Liver (tissue), 8 donors: ENCODE measurements at regions not wholly inside any gene's neighbourhood (a gene's known extent, or its start where the extent isn't known, plus 50 kb on each side); places are given as distances from the start of the nearest gene placed in this dataset.

Experiments
- DNase-seq: peaks from one replicate; pipeline ENCODE4 v3.0.0-alpha.2; 2017; ENCODE audit warnings: low spot score
- H3K27ac ChIP-seq, 2 donors: one replicate each; pipeline ENCODE4 v1.7.0; 2013; ENCODE audit warnings: inconsistent platforms in 2 of 2, low read length in 2 of 2, control low read depth in 1 of 2, low read depth in 1 of 2, mild to moderate bottlenecking in 1 of 2
- H3K27me3 ChIP-seq, 4 donors: one replicate each; pipeline versions ENCODE4 v1.6.1 to v1.7.0; 2013; ENCODE audit warnings: low read length in 3 of 4, inconsistent platforms in 1 of 4, mild to moderate bottlenecking in 1 of 4, moderate library complexity in 1 of 4; ENCODE audit not compliant: control insufficient read depth in 4 of 4, insufficient read depth in 4 of 4
- H3K36me3 ChIP-seq, 4 donors: one replicate each; pipeline versions ENCODE4 v1.6.1 to v1.7.0; 2013; ENCODE audit warnings: low read length in 3 of 4, mild to moderate bottlenecking in 3 of 4, low read depth in 1 of 4, moderate library complexity in 1 of 4; ENCODE audit not compliant: control insufficient read depth in 4 of 4, insufficient read depth in 3 of 4
- H3K4me1 ChIP-seq, 4 donors: one replicate each; pipeline versions ENCODE4 v1.6.1 to v1.7.0; 2013; ENCODE audit warnings: low read length in 3 of 4, mild to moderate bottlenecking in 3 of 4, moderate library complexity in 1 of 4; ENCODE audit not compliant: control insufficient read depth in 4 of 4, insufficient read depth in 4 of 4
- H3K4me3 ChIP-seq, 3 donors: one replicate each; pipeline versions ENCODE4 v1.6.1 to v1.7.0; 2013; ENCODE audit warnings: low read length in 3 of 3, control low read depth in 1 of 3, low read depth in 1 of 3, mild to moderate bottlenecking in 1 of 3
- H3K9ac ChIP-seq, 2 donors: one replicate each; pipeline ENCODE4 v1.7.0; 2013; ENCODE audit warnings: low read length in 2 of 2, mild to moderate bottlenecking in 2 of 2, moderate library complexity in 2 of 2, control low read depth in 1 of 2, low read depth in 1 of 2
- H3K9me3 ChIP-seq, 4 donors: one replicate each; pipeline versions ENCODE4 v1.6.1 to v1.7.0; 2013; ENCODE audit warnings: low read length in 3 of 4; ENCODE audit not compliant: control insufficient read depth in 4 of 4
- ATF3 ChIP-seq: IDR thresholded peaks from 2 replicates; pipeline ENCODE4 v1.6.1; 2016; ENCODE audit warnings: antibody characterized with exemption
- CTCF ChIP-seq: fragments of 150-350 bp; IDR thresholded peaks from 2 replicates; pipeline ENCODE4 v1.5.1; 2017; ENCODE audit warnings: improper control_type of control experiment, low read depth, low read length; ENCODE audit not compliant: missing input control
- EGR1 ChIP-seq, 2 donors: IDR thresholded peaks; 2 replicates each; pipeline ENCODE4 v1.6.1; 2016 to 2018; ENCODE audit warnings: antibody characterized with exemption in 2 of 2, low read depth in 2 of 2
- FOXA2 ChIP-seq: IDR thresholded peaks from 2 replicates; pipeline ENCODE4 v1.6.1; 2016; ENCODE audit warnings: antibody characterized with exemption
- GABPA ChIP-seq, 2 donors: IDR thresholded peaks in 1 of 2; conservative IDR thresholded peaks in 1 of 2; 2 replicates each; pipeline ENCODE4 v1.6.1; 2016; ENCODE audit warnings: antibody characterized with exemption in 2 of 2, mild to moderate bottlenecking in 1 of 2, moderate library complexity in 1 of 2
- HNF4A ChIP-seq, 2 donors: conservative IDR thresholded peaks; 2 replicates each; pipeline ENCODE4 v1.6.1; 2016; ENCODE audit warnings: antibody characterized with exemption in 2 of 2, mild to moderate bottlenecking in 2 of 2
- JUND ChIP-seq, 2 donors: IDR thresholded peaks; 2 replicates each; pipeline ENCODE4 v1.6.1; 2016; ENCODE audit warnings: antibody characterized with exemption in 2 of 2
- MAX ChIP-seq: IDR thresholded peaks from 2 replicates; pipeline ENCODE4 v1.6.1; 2016; ENCODE audit warnings: antibody characterized with exemption
- NR2F2 ChIP-seq: IDR thresholded peaks from 2 replicates; pipeline ENCODE4 v1.6.1; 2016; ENCODE audit warnings: antibody characterized with exemption
- RAD21 ChIP-seq, 2 donors: IDR thresholded peaks; 2 replicates each; pipeline ENCODE4 v1.6.1; 2016; ENCODE audit warnings: antibody characterized with exemption in 2 of 2, mild to moderate bottlenecking in 2 of 2
- REST ChIP-seq: IDR thresholded peaks from 2 replicates; pipeline ENCODE4 v1.6.1; 2016; ENCODE audit warnings: antibody characterized with exemption, mild to moderate bottlenecking
- RXRA ChIP-seq, 2 donors: IDR thresholded peaks; 2 replicates each; pipeline ENCODE4 v1.6.1; 2017 to 2018; ENCODE audit warnings: antibody characterized with exemption in 2 of 2, mild to moderate bottlenecking in 1 of 2
- SP1 ChIP-seq: IDR thresholded peaks from 2 replicates; pipeline ENCODE4 v1.6.1; 2018; ENCODE audit warnings: antibody characterized with exemption, mild to moderate bottlenecking
- TAF1 ChIP-seq: conservative IDR thresholded peaks from 2 replicates; pipeline ENCODE4 v1.6.1; 2016; ENCODE audit warnings: antibody characterized with exemption, mild to moderate bottlenecking
- YY1 ChIP-seq: IDR thresholded peaks from 2 replicates; pipeline ENCODE4 v1.6.1; 2016; ENCODE audit warnings: antibody characterized with exemption, mild to moderate bottlenecking
- ZBTB33 ChIP-seq: IDR thresholded peaks from 2 replicates; pipeline ENCODE4 v1.6.1; 2016; ENCODE audit warnings: antibody characterized with exemption
- WGBS: extraction: QIAGEN DNeasy Blood & Tissue Kit; methylation state at CpG from one replicate; pipeline ENCODE4 v1.1.7; 2013; 5-methylcytosine and 5-hydroxymethylcytosine counted together
- donor health status: healthy.
- donor health status: healthy.
- donor health status: healthy.
- donor health status: healthy.
- donor health status: healthy.

GRCh38 chr5:145090115-145090514, 745.0 kb downstream of the PRELID2 start:
- no peak for DNase-seq
- Histone ChIP-seq H3K9me3 (peaks cover 0 to 2% (median 0%) of the 10 kb centered on the region in 4 donors), H3K4me1 (no peaks in the 10 kb centered on the region)

GRCh38 chr5:145084834-145085233, 750.3 kb downstream of the PRELID2 start:
- Histone ChIP-seq H3K27ac (no peak overlapping the region), H3K4me3 (no peak overlapping the region), H3K4me1 (no peaks in the 10 kb centered on the region), H3K9me3 (no peaks in the 10 kb centered on the region), H3K36me3 (no peaks in the 10 kb centered on the region), H3K27me3 (no peaks in the 10 kb centered on the region), H3K9ac (no peak overlapping the region)
- TF ChIP-seq SP1 (no peak), ATF3 (no peak), YY1 (no peak), ZBTB33 (no peak), TAF1 (no peak), GABPA (IDR thresholded peaks at IDR 0.05 in 1 of 2, conservative IDR thresholded peaks at IDR 0.05 in 1 of 2) (no peak), CTCF (no peak), FOXA2 (no peak), EGR1 (IDR thresholded peaks at IDR 0.05; ENCODE audit: low read depth in 2 of 2) (no peak), NR2F2 (no peak), JUND (IDR thresholded peaks at IDR 0.05) (no peak), RAD21 (IDR thresholded peaks at IDR 0.05) (no peak), MAX (no peak), HNF4A (conservative IDR thresholded peaks at IDR 0.05) (no peak), REST (no peak), RXRA (IDR thresholded peaks at IDR 0.05) (no peak)
- no peak for DNase-seq
- 84% methylated on average over 2 of the region's 2 CpGs for WGBS

More at GRCh38 chr5:145090115-145090514, 745.0 kb downstream of the PRELID2 start:
- H3K27me3 ChIP-seq, result no peaks in the 10 kb centered on the region
- WGBS, result 93% methylated on average over 1 of the region's 1 CpG
- H3K4me3 ChIP-seq, result no peak overlapping the region
- no peaks in the 10 kb centered on the region for H3K36me3 ChIP-seq
- no peak for TF ChIP-seq CTCF
- H3K27ac ChIP-seq, result no peak overlapping the region
- H3K9ac ChIP-seq, result no peak overlapping the region
